Mesothelial cell of epicardium (in vitro differentiated cells): ENCODE measurements at regions not wholly inside any gene's neighbourhood (a gene's known extent, or its start where the extent isn't known, plus 50 kb on each side); places are given as distances from the start of the nearest gene placed in this dataset.

Experiments
- DNase-seq, 2 experiments: peaks; one replicate each; pipeline ENCODE4 v3.0.0; 2021; ENCODE audit warnings: low spot score in 2 of 2; ENCODE audit not compliant: unreplicated experiment in 2 of 2
- H3K27ac Mint-ChIP-seq: 2 replicates; pipeline ENCODE4 v1.8.0; 2021; ENCODE audit warnings: mixed read lengths
- H3K27me3 Mint-ChIP-seq: 2 replicates; pipeline ENCODE4 v1.8.0; 2021; ENCODE audit warnings: low read depth, mixed read lengths
- H3K36me3 Mint-ChIP-seq: 2 replicates; pipeline ENCODE4 v1.8.0; 2021; ENCODE audit warnings: mixed read lengths
- H3K4me1 Mint-ChIP-seq: 2 replicates; pipeline ENCODE4 v1.8.0; 2021; ENCODE audit warnings: mixed read lengths
- H3K4me3 Mint-ChIP-seq: 2 replicates; pipeline ENCODE4 v1.8.0; 2021; ENCODE audit warnings: mild to moderate bottlenecking, moderate library complexity, mixed read lengths
- H3K9me3 Mint-ChIP-seq: 2 replicates; pipeline ENCODE4 v1.8.0; 2021; ENCODE audit warnings: mixed read lengths
- TF ChIP-seq, protein P1 (sequence below): fragments of 200-600 bp; sonication (generic); IDR thresholded peaks from one replicate; pipeline ENCODE4 v1.5.0; 2021; ENCODE audit warnings: antibody characterized with exemption; ENCODE audit not compliant: unreplicated experiment

DNA sequence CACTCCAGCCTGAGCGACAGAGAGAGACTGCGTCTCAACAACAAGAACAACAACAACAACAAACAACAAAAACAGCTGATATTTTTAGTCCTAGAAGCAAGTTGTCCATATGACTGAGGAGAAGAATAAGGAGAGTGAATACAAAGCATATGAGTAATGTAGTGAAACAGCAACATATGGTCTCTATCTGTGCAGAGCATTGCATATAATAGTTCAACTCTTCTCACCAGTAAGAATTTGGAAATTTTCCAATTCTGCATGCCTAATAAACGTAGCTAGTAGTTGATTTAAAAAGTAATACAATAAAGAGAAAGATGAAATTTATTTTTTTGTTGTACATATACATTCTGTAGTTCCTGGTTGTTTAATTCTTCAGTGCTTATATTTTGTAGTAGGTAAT, 129.7 kb upstream of the FAM83B start:
- H3K4me1 Mint-ChIP-seq = peaks cover 20% of the 10 kb centered on the region
- TF ChIP-seq, protein P1, sequence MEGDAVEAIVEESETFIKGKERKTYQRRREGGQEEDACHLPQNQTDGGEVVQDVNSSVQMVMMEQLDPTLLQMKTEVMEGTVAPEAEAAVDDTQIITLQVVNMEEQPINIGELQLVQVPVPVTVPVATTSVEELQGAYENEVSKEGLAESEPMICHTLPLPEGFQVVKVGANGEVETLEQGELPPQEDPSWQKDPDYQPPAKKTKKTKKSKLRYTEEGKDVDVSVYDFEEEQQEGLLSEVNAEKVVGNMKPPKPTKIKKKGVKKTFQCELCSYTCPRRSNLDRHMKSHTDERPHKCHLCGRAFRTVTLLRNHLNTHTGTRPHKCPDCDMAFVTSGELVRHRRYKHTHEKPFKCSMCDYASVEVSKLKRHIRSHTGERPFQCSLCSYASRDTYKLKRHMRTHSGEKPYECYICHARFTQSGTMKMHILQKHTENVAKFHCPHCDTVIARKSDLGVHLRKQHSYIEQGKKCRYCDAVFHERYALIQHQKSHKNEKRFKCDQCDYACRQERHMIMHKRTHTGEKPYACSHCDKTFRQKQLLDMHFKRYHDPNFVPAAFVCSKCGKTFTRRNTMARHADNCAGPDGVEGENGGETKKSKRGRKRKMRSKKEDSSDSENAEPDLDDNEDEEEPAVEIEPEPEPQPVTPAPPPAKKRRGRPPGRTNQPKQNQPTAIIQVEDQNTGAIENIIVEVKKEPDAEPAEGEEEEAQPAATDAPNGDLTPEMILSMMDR = no peak
- no peak overlapping the region for H3K4me3 Mint-ChIP-seq
- H3K36me3 Mint-ChIP-seq = no peaks in the 10 kb centered on the region
- H3K27ac Mint-ChIP-seq = peak overlapping the region; percentile 79
- DNase-seq = no peak
- H3K9me3 Mint-ChIP-seq = peaks cover 3% of the 10 kb centered on the region
- no peaks in the 10 kb centered on the region for H3K27me3 Mint-ChIP-seq

DNA sequence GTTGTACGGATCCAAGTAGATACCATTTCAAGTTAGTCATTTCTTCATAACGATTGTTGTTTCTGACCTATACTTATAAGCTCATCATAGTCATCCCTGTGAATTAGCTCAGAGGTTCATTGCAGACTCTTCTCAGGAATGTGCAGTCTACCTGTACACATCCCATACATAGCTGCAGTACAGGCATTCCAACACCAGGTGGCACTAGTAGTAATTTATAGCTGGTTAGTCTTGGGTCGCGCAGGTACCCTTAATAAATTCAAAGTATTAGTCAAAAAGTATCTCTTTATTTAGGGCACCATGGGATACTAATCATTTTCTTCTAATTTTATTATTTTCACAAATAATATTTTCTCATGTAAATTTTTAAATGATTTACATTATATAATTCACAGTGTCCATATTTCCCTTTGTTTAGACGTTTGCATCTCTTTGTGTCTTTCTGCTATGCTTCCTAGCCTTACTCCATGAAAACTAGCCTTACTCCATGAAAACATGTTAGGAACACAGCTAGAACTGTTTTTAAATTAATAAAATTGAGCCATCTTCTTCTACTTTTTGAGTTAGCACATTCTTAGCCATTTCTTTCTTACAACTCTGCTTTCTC, 128.6 kb upstream of the FAM83B start:
- H3K36me3 Mint-ChIP-seq = no peaks in the 10 kb centered on the region
- TF ChIP-seq, protein P1 = peak; percentile 93
- peaks cover 6% of the 10 kb centered on the region for H3K9me3 Mint-ChIP-seq
- no peak overlapping the region for H3K27ac Mint-ChIP-seq
- peaks cover 20% of the 10 kb centered on the region for H3K4me1 Mint-ChIP-seq
- no peak overlapping the region for H3K4me3 Mint-ChIP-seq
- H3K27me3 Mint-ChIP-seq = no peaks in the 10 kb centered on the region
- peak; percentile 41 to 77 for DNase-seq

DNA sequence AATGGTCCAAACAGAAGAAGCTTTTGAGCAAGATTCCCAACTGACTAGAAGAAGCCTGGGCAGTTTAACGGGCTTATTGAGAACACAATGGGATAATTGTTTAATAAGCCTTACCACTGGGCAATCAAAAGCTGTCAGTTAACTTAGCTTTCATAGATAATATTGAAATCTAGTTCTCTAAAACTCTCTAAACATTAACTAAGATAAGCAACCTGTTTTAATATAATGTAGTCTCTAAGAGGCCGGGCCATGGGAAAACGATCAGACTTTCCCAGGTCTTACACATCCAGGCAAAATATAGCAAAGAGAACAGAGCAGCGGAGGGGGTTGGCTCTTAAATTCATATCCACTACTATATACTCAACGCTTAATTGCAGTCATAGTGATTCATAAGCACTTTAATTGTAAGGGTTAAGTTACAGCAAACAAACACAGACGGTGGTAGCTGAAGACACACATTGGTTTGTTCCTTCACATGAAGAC, 128.0 kb upstream of the FAM83B start:
- no peaks in the 10 kb centered on the region for H3K36me3 Mint-ChIP-seq
- H3K4me3 Mint-ChIP-seq = no peak overlapping the region
- H3K4me1 Mint-ChIP-seq = peaks cover 22% of the 10 kb centered on the region
- TF ChIP-seq, protein P1 = no peak
- no peak overlapping the region for H3K27ac Mint-ChIP-seq
- peaks cover 6% of the 10 kb centered on the region for H3K9me3 Mint-ChIP-seq
- no peak for DNase-seq
- no peaks in the 10 kb centered on the region for H3K27me3 Mint-ChIP-seq

DNA sequence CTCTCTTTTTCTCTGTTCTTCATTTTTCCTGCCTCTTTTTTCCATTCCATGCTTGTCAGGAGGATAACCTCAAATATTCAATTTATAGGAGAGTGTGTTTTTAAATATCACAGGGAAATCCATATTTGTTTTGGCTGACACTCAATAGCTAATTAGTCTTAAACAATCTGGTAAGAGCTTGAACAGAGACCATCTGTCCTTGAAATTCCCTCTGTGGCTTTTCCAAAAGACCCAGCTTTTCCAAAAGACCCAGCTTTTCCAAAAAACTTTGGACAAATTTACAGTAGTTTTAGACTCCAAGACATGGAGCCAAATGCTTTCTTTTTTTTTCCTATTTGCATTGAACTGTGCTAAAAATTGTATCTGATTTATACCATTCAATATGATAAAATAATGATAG, 127.4 kb upstream of the FAM83B start:
- no peak overlapping the region for H3K27ac Mint-ChIP-seq
- H3K4me3 Mint-ChIP-seq = no peak overlapping the region
- peaks cover 28% of the 10 kb centered on the region for H3K4me1 Mint-ChIP-seq
- H3K9me3 Mint-ChIP-seq = peaks cover 6% of the 10 kb centered on the region
- H3K27me3 Mint-ChIP-seq = no peaks in the 10 kb centered on the region
- no peaks in the 10 kb centered on the region for H3K36me3 Mint-ChIP-seq
- TF ChIP-seq, protein P1 = no peak
- DNase-seq = no peak

DNA sequence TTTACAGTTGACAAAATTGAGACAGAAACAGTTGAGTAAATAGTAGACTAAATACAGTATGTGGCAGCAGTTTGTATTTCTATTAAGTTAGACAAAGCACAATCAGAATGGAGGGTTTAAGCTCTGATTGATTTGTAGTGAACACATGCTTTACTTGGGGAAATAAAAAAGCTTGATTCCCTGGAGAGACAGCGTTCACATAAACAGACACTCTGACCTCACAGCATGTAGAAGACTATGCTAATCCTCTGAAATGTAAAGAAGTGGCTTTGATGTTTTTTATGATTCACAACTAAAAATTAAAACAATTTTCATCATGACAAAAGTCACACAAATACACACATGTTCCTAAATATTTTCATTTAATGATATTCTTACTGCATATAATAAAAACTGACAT, 126.9 kb upstream of the FAM83B start:
- no peak overlapping the region for H3K4me3 Mint-ChIP-seq
- TF ChIP-seq, protein P1 = no peak
- no peaks in the 10 kb centered on the region for H3K27me3 Mint-ChIP-seq
- no peak for DNase-seq
- no peaks in the 10 kb centered on the region for H3K36me3 Mint-ChIP-seq
- H3K9me3 Mint-ChIP-seq = peaks cover 6% of the 10 kb centered on the region
- no peak overlapping the region for H3K27ac Mint-ChIP-seq
- peaks cover 28% of the 10 kb centered on the region for H3K4me1 Mint-ChIP-seq

DNA sequence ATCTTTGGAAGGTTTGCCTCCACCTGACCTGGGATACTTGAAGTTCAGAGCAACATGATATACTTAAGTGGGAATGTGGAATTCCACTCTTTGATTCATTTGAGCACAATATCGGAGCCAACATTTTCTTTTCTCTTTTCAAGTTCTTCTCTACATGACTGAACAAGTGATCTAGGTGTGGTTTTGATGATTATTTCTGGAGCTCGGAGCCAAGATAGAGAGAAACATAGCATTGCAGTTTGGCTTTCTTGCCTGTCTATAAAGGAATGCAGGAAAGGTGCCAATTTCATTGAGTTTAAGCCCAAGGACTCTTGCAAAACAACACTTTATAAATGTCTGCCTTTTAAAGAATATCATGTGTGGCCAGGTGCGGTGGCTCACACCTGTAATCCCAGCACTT, 124.2 kb upstream of the FAM83B start:
- Mint-ChIP-seq H3K27me3 (no peaks in the 10 kb centered on the region), H3K36me3 (no peaks in the 10 kb centered on the region), H3K27ac (no peak overlapping the region), H3K4me1 (peaks cover 27% of the 10 kb centered on the region), H3K9me3 (peaks cover 6% of the 10 kb centered on the region), H3K4me3 (no peak overlapping the region)
- TF ChIP-seq, protein P1 = no peak
- no peak for DNase-seq
